Thyroid gland (tissue), 4 donors: ENCODE measurements at regions not wholly inside any gene's neighbourhood (a gene's known extent, or its start where the extent isn't known, plus 50 kb on each side); places are given as distances from the start of the nearest gene placed in this dataset.

Experiments
- DNase-seq, 2 donors: peaks; one replicate each; pipeline ENCODE4 v3.0.0-alpha.2; 2019
- H3K27ac ChIP-seq, 3 donors: fragments of 200-600 bp; sonication (generic); 1 replicate in 2 of 3; 2 replicates in 1 of 3; pipeline ENCODE4 v1.5.1; 2016 to 2019; ENCODE audit warnings: mild to moderate bottlenecking in 1 of 3, moderate library complexity in 1 of 3
- H3K27me3 ChIP-seq: fragments of 200-600 bp; sonication (generic); one replicate; pipeline ENCODE4 v1.5.1; 2019
- H3K36me3 ChIP-seq, 2 donors: fragments of 200-600 bp; sonication (generic); one replicate each; pipeline ENCODE4 v1.5.1; 2016 to 2019
- H3K4me1 ChIP-seq, 2 donors: fragments of 200-600 bp; sonication (generic); one replicate each; pipeline ENCODE4 v1.5.1; 2017 to 2019
- H3K4me3 ChIP-seq, 3 donors: fragments of 200-600 bp; sonication (generic); replicated peaks in 1 of 3; 1 replicate in 2 of 3; 2 replicates in 1 of 3; pipeline ENCODE4 v1.5.1; 2016; ENCODE audit warnings: mild to moderate bottlenecking in 1 of 3
- H3K9me3 ChIP-seq: fragments of 200-600 bp; sonication (generic); one replicate; pipeline ENCODE4 v1.5.1; 2017
- POLR2A ChIP-seq, 2 donors: fragments of 450-650 bp; IDR thresholded peaks; one replicate each; pipeline ENCODE4 v1.6.1; 2017; ENCODE audit warnings: antibody characterized with exemption in 2 of 2, mild to moderate bottlenecking in 2 of 2, moderate library complexity in 1 of 2
- WGBS, 2 donors: methylation state at CpG; one replicate each; pipeline ENCODE4 v1.1.5; 2017; 5-methylcytosine and 5-hydroxymethylcytosine counted together
- intact Hi-C: fragments of 100-400 bp; cut with DNase I; formaldehyde crosslinking; loops from one replicate; pipeline ENCODE4 v1.15.1; 2023
- TF ChIP-seq, protein P1 (sequence below), 6 experiments: fragments of 200-600 bp in 3 of 6; fragments of 450-650 bp in 3 of 6; sonication (generic) in 3 of 6; IDR thresholded peaks; one replicate each; pipeline ENCODE4 v1.5.1; 2016 to 2019; ENCODE audit warnings: antibody characterized with exemption in 6 of 6, mild to moderate bottlenecking in 2 of 6, inconsistent platforms in 1 of 6, moderate library complexity in 1 of 6

DNA sequence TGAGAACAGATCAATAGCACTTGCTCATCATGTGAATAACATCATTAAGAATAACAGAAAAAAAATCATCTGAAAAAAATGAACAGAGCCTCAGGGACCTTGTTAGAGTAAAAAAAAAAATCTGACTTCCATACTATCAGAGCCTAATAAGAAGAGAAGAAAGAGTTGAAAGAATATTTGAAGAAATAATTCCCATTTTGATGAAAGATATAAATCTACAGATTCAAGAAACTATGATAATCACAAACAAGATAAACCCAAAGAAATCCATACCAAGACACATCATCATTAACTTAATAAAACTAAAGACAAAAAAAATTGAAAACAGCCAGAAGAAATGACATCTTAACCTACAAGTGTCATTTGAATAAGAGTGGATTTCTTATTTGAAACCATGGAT lies 134.4 kb downstream of the BMS1 start:
- H3K27ac ChIP-seq, result no peak overlapping the region
- H3K36me3 ChIP-seq, result no peaks in the 10 kb centered on the region
- H3K4me1 ChIP-seq, result no peaks in the 10 kb centered on the region
- H3K9me3 ChIP-seq, result no peaks in the 10 kb centered on the region
- H3K4me3 ChIP-seq, result no peak overlapping the region
- no peak for DNase-seq
- TF ChIP-seq, protein P1, sequence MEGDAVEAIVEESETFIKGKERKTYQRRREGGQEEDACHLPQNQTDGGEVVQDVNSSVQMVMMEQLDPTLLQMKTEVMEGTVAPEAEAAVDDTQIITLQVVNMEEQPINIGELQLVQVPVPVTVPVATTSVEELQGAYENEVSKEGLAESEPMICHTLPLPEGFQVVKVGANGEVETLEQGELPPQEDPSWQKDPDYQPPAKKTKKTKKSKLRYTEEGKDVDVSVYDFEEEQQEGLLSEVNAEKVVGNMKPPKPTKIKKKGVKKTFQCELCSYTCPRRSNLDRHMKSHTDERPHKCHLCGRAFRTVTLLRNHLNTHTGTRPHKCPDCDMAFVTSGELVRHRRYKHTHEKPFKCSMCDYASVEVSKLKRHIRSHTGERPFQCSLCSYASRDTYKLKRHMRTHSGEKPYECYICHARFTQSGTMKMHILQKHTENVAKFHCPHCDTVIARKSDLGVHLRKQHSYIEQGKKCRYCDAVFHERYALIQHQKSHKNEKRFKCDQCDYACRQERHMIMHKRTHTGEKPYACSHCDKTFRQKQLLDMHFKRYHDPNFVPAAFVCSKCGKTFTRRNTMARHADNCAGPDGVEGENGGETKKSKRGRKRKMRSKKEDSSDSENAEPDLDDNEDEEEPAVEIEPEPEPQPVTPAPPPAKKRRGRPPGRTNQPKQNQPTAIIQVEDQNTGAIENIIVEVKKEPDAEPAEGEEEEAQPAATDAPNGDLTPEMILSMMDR (IDR thresholded peaks at IDR 0.05), result no peak
- no peak for TF ChIP-seq POLR2A (IDR thresholded peaks at IDR 0.05)
- no peaks in the 10 kb centered on the region for H3K27me3 ChIP-seq
- intact Hi-C loops, result no loop called here

DNA sequence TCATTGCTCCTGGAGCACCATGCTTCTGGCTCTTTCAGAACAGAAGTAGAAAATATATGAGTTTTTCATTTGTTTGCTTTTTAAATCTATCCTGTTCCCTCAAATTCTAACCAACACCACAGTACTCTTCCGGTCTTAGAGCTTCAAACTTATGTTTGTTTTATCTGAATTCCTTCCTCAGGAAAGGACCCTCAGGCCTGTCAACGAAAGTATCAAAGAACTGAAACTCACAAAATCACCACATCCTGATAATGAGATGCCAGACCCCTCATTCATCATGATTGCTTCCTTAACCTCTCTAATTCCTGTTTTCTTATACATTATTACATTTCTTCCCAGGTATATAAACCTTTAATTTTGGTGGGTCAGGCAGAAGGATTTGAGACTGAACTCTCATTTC lies 135.2 kb downstream of the BMS1 start:
- Histone ChIP-seq H3K9me3 (no peaks in the 10 kb centered on the region), H3K27me3 (no peaks in the 10 kb centered on the region), H3K4me3 (no peak overlapping the region), H3K4me1 (no peaks in the 10 kb centered on the region), H3K36me3 (no peaks in the 10 kb centered on the region), H3K27ac (no peak overlapping the region)
- TF ChIP-seq, protein P1 (IDR thresholded peaks at IDR 0.05), result no peak
- TF ChIP-seq POLR2A (IDR thresholded peaks at IDR 0.05), result no peak
- DNase-seq, result no peak
- 24 to 26% methylated on average over 2 of the region's 2 CpGs for WGBS, 2 donors
- intact Hi-C loops, result no loop called here

DNA sequence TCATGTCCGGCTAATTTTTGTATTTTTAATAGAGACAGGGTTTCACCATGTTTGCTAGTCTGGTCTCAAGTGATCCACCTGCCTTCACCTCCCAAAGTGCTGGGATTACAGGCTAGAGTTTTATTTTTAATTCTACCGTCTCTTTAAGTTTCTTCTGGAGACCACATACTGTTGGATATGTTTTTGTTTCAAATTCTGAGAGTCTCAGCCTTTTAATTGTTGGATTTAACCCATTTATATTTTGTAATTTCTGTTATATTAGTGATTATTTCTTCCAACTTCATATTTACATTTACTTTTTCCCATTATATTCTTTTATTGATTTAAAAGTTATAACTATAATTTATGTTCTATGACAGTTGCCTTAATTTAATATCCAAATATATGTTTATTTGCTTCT lies 139.4 kb downstream of the BMS1 start:
- DNase-seq, result no peak
- no peaks in the 10 kb centered on the region for H3K36me3 ChIP-seq
- H3K27ac ChIP-seq, result no peak overlapping the region
- H3K4me3 ChIP-seq, result no peak overlapping the region
- intact Hi-C loops, result no loop called here
- no peaks in the 10 kb centered on the region for H3K4me1 ChIP-seq
- no peaks in the 10 kb centered on the region for H3K9me3 ChIP-seq
- 87 to 92% methylated on average over 2 of the region's 2 CpGs for WGBS, 2 donors
- TF ChIP-seq POLR2A (IDR thresholded peaks at IDR 0.05), result no peak
- TF ChIP-seq, protein P1 (IDR thresholded peaks at IDR 0.05), result no peak
- H3K27me3 ChIP-seq, result no peaks in the 10 kb centered on the region

DNA sequence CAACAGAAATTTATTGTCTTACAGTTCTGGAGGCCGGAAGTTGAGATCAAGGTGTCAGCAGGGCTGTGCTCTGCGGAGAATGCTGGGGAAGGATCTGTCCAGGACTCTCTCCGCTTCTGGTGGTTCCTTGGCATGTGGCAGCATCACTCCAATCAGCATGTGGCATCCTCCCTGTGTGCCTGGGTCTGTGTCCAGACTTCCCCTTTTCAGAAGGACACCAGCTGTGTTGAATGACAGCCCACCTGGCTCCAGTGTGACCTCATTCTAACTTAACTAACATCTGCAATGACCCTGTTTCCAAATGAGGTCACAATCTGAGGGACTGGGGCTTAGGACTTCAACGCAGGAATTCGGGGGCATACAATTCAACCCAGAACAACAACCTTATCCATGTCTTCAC lies 141.9 kb downstream of the BMS1 start:
- Histone ChIP-seq H3K4me1 (no peaks in the 10 kb centered on the region), H3K27ac (no peak overlapping the region), H3K27me3 (no peaks in the 10 kb centered on the region), H3K36me3 (no peaks in the 10 kb centered on the region), H3K9me3 (no peaks in the 10 kb centered on the region), H3K4me3 (no peak overlapping the region)
- TF ChIP-seq, protein P1 (IDR thresholded peaks at IDR 0.05), result no peak
- no peak for TF ChIP-seq POLR2A (IDR thresholded peaks at IDR 0.05)
- DNase-seq, result no peak
- WGBS, 2 donors, result 77 to 82% methylated on average over 5 of the region's 5 CpGs
- intact Hi-C loops, result no loop called here

DNA sequence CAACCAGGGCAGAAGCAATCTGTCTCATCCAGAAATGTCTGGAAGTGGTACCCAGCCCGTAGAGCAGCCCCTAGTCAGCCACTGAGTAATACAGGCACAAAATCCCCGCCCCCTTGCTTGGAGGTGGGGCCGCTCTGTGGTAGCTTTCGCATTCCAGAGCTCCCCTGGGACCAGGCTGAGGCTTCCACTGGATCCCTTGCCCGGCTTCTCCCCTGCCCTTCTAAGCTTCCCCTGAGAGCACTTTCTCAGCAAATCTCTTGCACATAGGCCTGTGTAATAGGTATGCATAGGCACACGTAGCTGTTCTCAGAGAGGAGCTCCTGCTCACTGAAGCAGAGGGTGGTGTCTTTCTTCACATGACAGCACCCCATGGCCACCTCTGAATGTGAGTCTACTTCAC lies 144.2 kb downstream of the BMS1 start:
- H3K4me1 ChIP-seq, result no peaks in the 10 kb centered on the region
- intact Hi-C loops, result no loop called here
- H3K27me3 ChIP-seq, result no peaks in the 10 kb centered on the region
- no peaks in the 10 kb centered on the region for H3K36me3 ChIP-seq
- H3K9me3 ChIP-seq, result no peaks in the 10 kb centered on the region
- no peak for DNase-seq
- H3K4me3 ChIP-seq, result no peak overlapping the region
- TF ChIP-seq, protein P1 (IDR thresholded peaks at IDR 0.05), result no peak
- TF ChIP-seq POLR2A (IDR thresholded peaks at IDR 0.05), result no peak
- WGBS, 2 donors, result 17 to 18% methylated on average over 6 of the region's 6 CpGs
- H3K27ac ChIP-seq, result no peak overlapping the region
